ENCODE measurements at regions not wholly inside any gene's neighbourhood (a gene's known extent, or its start where the extent isn't known, plus 50 kb on each side); places are given as distances from the start of the nearest gene placed in this dataset.

GRCh38 chr7:85426487-85426960 is 239.7 kb upstream of the SEMA3D start:
- Histone ChIP-seq H4K20me1 (ENCODE audit: control insufficient read depth, insufficient read depth, low read length, poor library complexity, severe bottlenecking) (no peaks in the 10 kb centered on the region), H3K4me2 (replicated peaks; ENCODE audit: low read depth, low read length, poor library complexity, severe bottlenecking) (no peak overlapping the region)

GRCh38 chr7:85424298-85424697 is 237.4 kb upstream of the SEMA3D start:
- DNase-seq (no peak), ATAC-seq (ENCODE audit: low read depth) (no peak)
- H3K4me3 ChIP-seq (ENCODE audit: control extremely low read depth in 1 of 5, extremely low read depth in 1 of 5, insufficient read depth in 1 of 5, low read depth in 2 of 5, low read length in 4 of 5) = no peak overlapping the region
- H3K4me1 ChIP-seq (ENCODE audit: control insufficient read depth in 2 of 2, insufficient read depth in 2 of 2, low read length in 2 of 2) = no peaks in the 10 kb centered on the region
- H3K4me3 Mint-ChIP-seq = no peak overlapping the region
- H3K27me3 ChIP-seq (replicated peaks in 1 of 4; ENCODE audit: control extremely low read depth in 1 of 4, control insufficient read depth in 3 of 4, insufficient read depth in 4 of 4, low read length in 3 of 4) = no peaks in the 10 kb centered on the region
- no peak overlapping the region for H3K27ac ChIP-seq (ENCODE audit: low read length in 2 of 2)
- ChIA-PET CTCF (interaction anchor here (0.6 kb wide), 1 partner anchor 394 kb away, joined by 3 read pairs; no protein-coding TSS in a partner anchor), POLR2A (no interaction called here)
- H3K4me1 Mint-ChIP-seq = no peaks in the 10 kb centered on the region
- H3K4me2 ChIP-seq (replicated peaks; ENCODE audit: low read depth, low read length, poor library complexity, severe bottlenecking) = no peak overlapping the region
- 100% methylated on average over 2 of the region's 7 CpGs for WGBS (ENCODE audit: insufficient coverage)
- no peak overlapping the region for H3K9ac ChIP-seq (ENCODE audit: low read length)
- no peaks in the 10 kb centered on the region for H3K9me3 ChIP-seq (ENCODE audit: control extremely low read depth in 1 of 3, control insufficient read depth in 2 of 3, insufficient read depth in 1 of 3, low read length in 2 of 3)
- H3K27me3 Mint-ChIP-seq = no peaks in the 10 kb centered on the region
- no peaks in the 10 kb centered on the region for H3K9me3 Mint-ChIP-seq (ENCODE audit: insufficient read depth)
- H3K36me3 ChIP-seq (replicated peaks in 1 of 2; ENCODE audit: control extremely low read depth in 1 of 2, control insufficient read depth in 1 of 2, extremely low read depth in 1 of 2, insufficient read depth in 2 of 2, low read length in 1 of 2) = no peaks in the 10 kb centered on the region
- H4K20me1 ChIP-seq (ENCODE audit: control insufficient read depth, insufficient read depth, low read length, poor library complexity, severe bottlenecking) = no peaks in the 10 kb centered on the region
- intact Hi-C loops (cut with micrococcal nuclease) = no loop called here
- no peak overlapping the region for H3K27ac Mint-ChIP-seq
- H2AFZ ChIP-seq (ENCODE audit: insufficient read depth, low read depth, low read length, poor library complexity, severe bottlenecking) = no peak overlapping the region
- TF ChIP-seq CTCF (IDR thresholded peaks at IDR 0.05) = no peak
- no peak for TF ChIP-seq EZH2 (IDR thresholded peaks at IDR 0.05; ENCODE audit: borderline replicate concordance, insufficient read depth, low read depth, low read length, poor library complexity, severe bottlenecking)
- H3K79me2 ChIP-seq (ENCODE audit: control insufficient read depth, insufficient read depth, low read length) = no peaks in the 10 kb centered on the region

More at GRCh38 chr7:85426487-85426960, 239.7 kb upstream of the SEMA3D start:
- TF ChIP-seq EZH2 (IDR thresholded peaks at IDR 0.05; ENCODE audit: borderline replicate concordance, insufficient read depth, low read depth, low read length, poor library complexity, severe bottlenecking) (no peak), CTCF (IDR thresholded peaks at IDR 0.05) (no peak)
- intact Hi-C loops (cut with micrococcal nuclease) = no loop called here
- DNase-seq (no peak), ATAC-seq (ENCODE audit: low read depth) (no peak)
- no peak overlapping the region for H2AFZ ChIP-seq (ENCODE audit: insufficient read depth, low read depth, low read length, poor library complexity, severe bottlenecking)
- Mint-ChIP-seq H3K27ac (no peak overlapping the region), H3K9me3 (ENCODE audit: insufficient read depth) (no peaks in the 10 kb centered on the region), H3K4me3 (no peak overlapping the region), H3K27me3 (no peaks in the 10 kb centered on the region), H3K4me1 (no peaks in the 10 kb centered on the region)
- no peaks in the 10 kb centered on the region for H3K79me2 ChIP-seq (ENCODE audit: control insufficient read depth, insufficient read depth, low read length)
- H3K27ac ChIP-seq (ENCODE audit: low read length in 2 of 2) = no peak overlapping the region
- H3K4me1 ChIP-seq (ENCODE audit: control insufficient read depth in 2 of 2, insufficient read depth in 2 of 2, low read length in 2 of 2) = no peaks in the 10 kb centered on the region
- ChIA-PET POLR2A (no interaction called here), CTCF (no interaction called here)
- H3K9ac ChIP-seq (ENCODE audit: low read length) = no peak overlapping the region
- WGBS (ENCODE audit: insufficient coverage) = 100% methylated on average over 1 of the region's 2 CpGs
- no peaks in the 10 kb centered on the region for H3K27me3 ChIP-seq (replicated peaks in 1 of 4; ENCODE audit: control extremely low read depth in 1 of 4, control insufficient read depth in 3 of 4, insufficient read depth in 4 of 4, low read length in 3 of 4)
- H3K4me3 ChIP-seq (ENCODE audit: control extremely low read depth in 1 of 5, extremely low read depth in 1 of 5, insufficient read depth in 1 of 5, low read depth in 2 of 5, low read length in 4 of 5) = no peak overlapping the region
- H3K36me3 ChIP-seq (replicated peaks in 1 of 2; ENCODE audit: control extremely low read depth in 1 of 2, control insufficient read depth in 1 of 2, extremely low read depth in 1 of 2, insufficient read depth in 2 of 2, low read length in 1 of 2) = no peaks in the 10 kb centered on the region
- no peaks in the 10 kb centered on the region for H3K9me3 ChIP-seq (ENCODE audit: control extremely low read depth in 1 of 3, control insufficient read depth in 2 of 3, insufficient read depth in 1 of 3, low read length in 2 of 3)
